Testis (tissue), 2 donors: ENCODE measurements at regions not wholly inside any gene's neighbourhood (a gene's known extent, or its start where the extent isn't known, plus 50 kb on each side); places are given as distances from the start of the nearest gene placed in this dataset.

Experiments
- DNase-seq: peaks from one replicate; pipeline ENCODE4 v3.0.0-alpha.2; 2019
- H3K27ac ChIP-seq, 2 donors: fragments of 200-600 bp; sonication (generic); one replicate each; pipeline ENCODE4 v1.5.1; 2019
- H3K27me3 ChIP-seq: fragments of 200-600 bp; sonication (generic); one replicate; pipeline ENCODE4 v1.5.1; 2019
- H3K36me3 ChIP-seq: fragments of 200-600 bp; sonication (generic); one replicate; pipeline ENCODE4 v1.5.1; 2017; ENCODE audit warnings: low read depth; ENCODE audit errors: missing control alignments
- H3K4me1 ChIP-seq: fragments of 200-600 bp; sonication (generic); one replicate; pipeline ENCODE4 v1.5.1; 2019
- H3K4me3 ChIP-seq, 2 donors: fragments of 200-600 bp; sonication (generic); one replicate each; pipeline ENCODE4 v1.5.1; 2017 to 2019
- H3K9me3 ChIP-seq: fragments of 200-600 bp; sonication (generic); one replicate; pipeline ENCODE4 v1.5.1; 2017
- POLR2A ChIP-seq: fragments of 450-650 bp; IDR thresholded peaks from one replicate; pipeline ENCODE4 v1.6.1; 2017; ENCODE audit warnings: antibody characterized with exemption, mild to moderate bottlenecking, moderate library complexity
- WGBS, 2 donors: methylation state at CpG; one replicate each; pipeline ENCODE4 v1.1.5; 2018; 5-methylcytosine and 5-hydroxymethylcytosine counted together
- intact Hi-C: fragments of 100-400 bp; cut with DNase I; formaldehyde crosslinking; loops from one replicate; pipeline ENCODE4 v1.15.1; 2023; ENCODE audit warnings: low total_unique reads
- TF ChIP-seq, protein P1 (sequence below), 3 experiments: fragments of 450-650 bp in 2 of 3; fragments of 200-600 bp in 1 of 3; sonication (generic) in 1 of 3; IDR thresholded peaks; one replicate each; pipeline ENCODE4 v1.5.1; 2016 to 2019; ENCODE audit warnings: antibody characterized with exemption in 3 of 3, mild to moderate bottlenecking in 2 of 3, moderate library complexity in 1 of 3

- H3K27ac ChIP-seq = no peak overlapping the region
- no peaks in the 10 kb centered on the region for H3K4me1 ChIP-seq
- H3K4me3 ChIP-seq = no peak overlapping the region
- no peaks in the 10 kb centered on the region for H3K9me3 ChIP-seq
- no peak for DNase-seq
- H3K36me3 ChIP-seq = no peaks in the 10 kb centered on the region
- 14 to 26% methylated on average over 8 of the region's 8 CpGs for WGBS, 2 donors
- no peaks in the 10 kb centered on the region for H3K27me3 ChIP-seq
- TF ChIP-seq, protein P1, sequence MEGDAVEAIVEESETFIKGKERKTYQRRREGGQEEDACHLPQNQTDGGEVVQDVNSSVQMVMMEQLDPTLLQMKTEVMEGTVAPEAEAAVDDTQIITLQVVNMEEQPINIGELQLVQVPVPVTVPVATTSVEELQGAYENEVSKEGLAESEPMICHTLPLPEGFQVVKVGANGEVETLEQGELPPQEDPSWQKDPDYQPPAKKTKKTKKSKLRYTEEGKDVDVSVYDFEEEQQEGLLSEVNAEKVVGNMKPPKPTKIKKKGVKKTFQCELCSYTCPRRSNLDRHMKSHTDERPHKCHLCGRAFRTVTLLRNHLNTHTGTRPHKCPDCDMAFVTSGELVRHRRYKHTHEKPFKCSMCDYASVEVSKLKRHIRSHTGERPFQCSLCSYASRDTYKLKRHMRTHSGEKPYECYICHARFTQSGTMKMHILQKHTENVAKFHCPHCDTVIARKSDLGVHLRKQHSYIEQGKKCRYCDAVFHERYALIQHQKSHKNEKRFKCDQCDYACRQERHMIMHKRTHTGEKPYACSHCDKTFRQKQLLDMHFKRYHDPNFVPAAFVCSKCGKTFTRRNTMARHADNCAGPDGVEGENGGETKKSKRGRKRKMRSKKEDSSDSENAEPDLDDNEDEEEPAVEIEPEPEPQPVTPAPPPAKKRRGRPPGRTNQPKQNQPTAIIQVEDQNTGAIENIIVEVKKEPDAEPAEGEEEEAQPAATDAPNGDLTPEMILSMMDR (IDR thresholded peaks at IDR 0.05) = no peak
- no peak for TF ChIP-seq POLR2A
- intact Hi-C loops = no loop called here
Measured at GRCh38 chr11:56846631-56847576, 98.4 kb upstream of the OR9G4 start.

GRCh38 chr11:56845121-56845732 lies 96.7 kb upstream of the OR9G4 start:
- DNase-seq = no peak
- Histone ChIP-seq H3K4me3 (peak overlapping the region in 1 of 2 donors; percentile 5), H3K27me3 (no peaks in the 10 kb centered on the region), H3K4me1 (no peaks in the 10 kb centered on the region), H3K27ac (no peak overlapping the region), H3K36me3 (no peaks in the 10 kb centered on the region), H3K9me3 (no peaks in the 10 kb centered on the region)
- WGBS, 2 donors = 65 to 79% methylated on average over 11 to 20 of the region's 20 CpGs
- TF ChIP-seq POLR2A = no peak
- TF ChIP-seq, protein P1 (IDR thresholded peaks at IDR 0.05) = no peak
- intact Hi-C loops = no loop called here

DNA sequence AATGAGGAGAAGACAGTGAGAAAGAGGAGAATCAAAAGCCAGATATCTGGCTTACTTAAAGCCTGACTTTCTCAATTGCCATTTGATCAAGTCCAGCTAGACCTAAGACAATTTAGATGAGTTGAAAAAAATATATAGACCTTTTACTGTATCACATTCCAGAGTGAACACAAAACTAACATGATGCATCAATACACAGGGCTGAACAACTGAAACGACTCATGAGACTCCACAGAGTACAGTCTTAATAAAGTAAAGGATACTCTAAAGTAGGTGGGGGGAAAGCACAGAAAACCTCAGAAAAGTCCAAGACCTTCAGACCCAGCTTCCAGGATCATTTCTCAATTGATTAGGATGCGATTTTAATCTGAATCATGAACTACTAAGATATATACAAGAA lies 95.3 kb upstream of the OR9G4 start:
- Histone ChIP-seq H3K9me3 (no peaks in the 10 kb centered on the region), H3K36me3 (no peaks in the 10 kb centered on the region), H3K4me3 (no peak overlapping the region), H3K27me3 (no peaks in the 10 kb centered on the region), H3K27ac (no peak overlapping the region), H3K4me1 (no peaks in the 10 kb centered on the region)
- intact Hi-C loops = no loop called here
- TF ChIP-seq, protein P1 (IDR thresholded peaks at IDR 0.05) = no peak
- no peak for TF ChIP-seq POLR2A
- no peak for DNase-seq
- WGBS, 2 donors = 72 to 84% methylated on average over 2 of the region's 2 CpGs

GRCh38 chr11:56842814-56843794 lies 94.6 kb upstream of the OR9G4 start:
- Histone ChIP-seq H3K4me1 (no peaks in the 10 kb centered on the region), H3K4me3 (no peak overlapping the region), H3K27me3 (no peaks in the 10 kb centered on the region), H3K27ac (no peak overlapping the region), H3K9me3 (no peaks in the 10 kb centered on the region), H3K36me3 (no peaks in the 10 kb centered on the region)
- DNase-seq = no peak
- TF ChIP-seq, protein P1 (IDR thresholded peaks at IDR 0.05) = no peak
- TF ChIP-seq POLR2A = no peak
- 67 to 85% methylated on average over 5 of the region's 5 CpGs for WGBS, 2 donors
- intact Hi-C loops = no loop called here
